Neural progenitor cell (in vitro differentiated cells): ENCODE measurements at regions not wholly inside any gene's neighbourhood (a gene's known extent, or its start where the extent isn't known, plus 50 kb on each side); places are given as distances from the start of the nearest gene placed in this dataset.

Source experiments
- DNase-seq: peaks from one replicate; pipeline ENCODE4 v3.0.0-alpha.2; 2016; ENCODE audit warnings: low spot score
- H2AFZ ChIP-seq: fragments of 200-600 bp; sonication (generic); replicated peaks from 2 replicates; pipeline ENCODE4 v1.6.1; 2016; ENCODE audit warnings: antibody characterized with exemption
- H3F3A ChIP-seq: fragments of 200-600 bp; sonication (generic); 2 replicates; pipeline ENCODE4 v1.6.1; 2016; ENCODE audit warnings: antibody characterized with exemption, low read depth
- H3K27ac ChIP-seq: fragments of 200-600 bp; sonication (generic); 2 replicates; pipeline ENCODE4 v1.5.1; 2016; ENCODE audit warnings: mild to moderate bottlenecking
- H3K27me3 ChIP-seq: fragments of 200-600 bp; sonication (generic); 2 replicates; pipeline ENCODE4 v1.6.1; 2016; ENCODE audit warnings: mild to moderate bottlenecking, moderate library complexity
- H3K36me3 ChIP-seq: fragments of 200-600 bp; sonication (generic); 2 replicates; pipeline ENCODE4 v1.5.1; 2016
- H3K4me1 ChIP-seq: fragments of 200-600 bp; sonication (generic); 2 replicates; pipeline ENCODE4 v1.6.1; 2016; ENCODE audit warnings: mixed run types
- H3K4me2 ChIP-seq: fragments of 200-600 bp; sonication (generic); 2 replicates; pipeline ENCODE4 v1.6.1; 2016
- H3K4me3 ChIP-seq: fragments of 200-600 bp; sonication (generic); 2 replicates; pipeline ENCODE4 v1.5.1; 2016
- H3K79me2 ChIP-seq: fragments of 200-600 bp; sonication (generic); 2 replicates; pipeline ENCODE4 v1.6.1; 2016; ENCODE audit warnings: low read depth
- H3K9ac ChIP-seq: fragments of 200-600 bp; sonication (generic); 2 replicates; pipeline ENCODE4 v1.6.1; 2016
- H3K9me3 ChIP-seq: fragments of 200-600 bp; sonication (generic); 2 replicates; pipeline ENCODE4 v1.5.1; 2016; ENCODE audit warnings: low read depth
- H4K20me1 ChIP-seq: fragments of 200-600 bp; sonication (generic); 2 replicates; pipeline ENCODE4 v1.6.1; 2016; ENCODE audit warnings: low read depth
- H3K27ac Mint-ChIP-seq: 3 replicates; pipeline ENCODE4 v1.8.0; 2021; ENCODE audit warnings: mixed read lengths
- H3K27me3 Mint-ChIP-seq: 2 replicates; pipeline ENCODE4 v1.8.0; 2022; ENCODE audit warnings: low read depth, mild to moderate bottlenecking, inconsistent platforms, moderate library complexity, mixed read lengths; ENCODE audit not compliant: insufficient read depth
- H3K36me3 Mint-ChIP-seq: 3 replicates; pipeline ENCODE4 v1.8.0; 2021; ENCODE audit warnings: mixed read lengths
- H3K4me1 Mint-ChIP-seq: 3 replicates; pipeline ENCODE4 v1.8.0; 2021; ENCODE audit warnings: mixed read lengths
- H3K4me3 Mint-ChIP-seq: 3 replicates; pipeline ENCODE4 v1.8.0; 2021; ENCODE audit warnings: mild to moderate bottlenecking, moderate library complexity, mixed read lengths
- H3K9me3 Mint-ChIP-seq: 3 replicates; pipeline ENCODE4 v1.8.0; 2020; ENCODE audit warnings: mixed read lengths
- EZH2 ChIP-seq: fragments of 200-600 bp; sonication (generic); IDR thresholded peaks from 2 replicates; pipeline ENCODE4 v1.6.1; 2017; ENCODE audit warnings: antibody characterized with exemption, mild to moderate bottlenecking, moderate library complexity
- EZH2phosphoT487 ChIP-seq: fragments of 200-600 bp; sonication (generic); IDR thresholded peaks from 2 replicates; pipeline ENCODE4 v1.6.1; 2017; ENCODE audit warnings: antibody characterized with exemption
- TF ChIP-seq, protein P1 (sequence below): fragments of 200-600 bp; sonication (generic); IDR thresholded peaks from 2 replicates; pipeline ENCODE4 v1.5.1; 2017; ENCODE audit warnings: antibody characterized with exemption, mild to moderate bottlenecking

- TF ChIP-seq EZH2 (no peak), EZH2phosphoT487 (no peak)
- TF ChIP-seq, protein P1, sequence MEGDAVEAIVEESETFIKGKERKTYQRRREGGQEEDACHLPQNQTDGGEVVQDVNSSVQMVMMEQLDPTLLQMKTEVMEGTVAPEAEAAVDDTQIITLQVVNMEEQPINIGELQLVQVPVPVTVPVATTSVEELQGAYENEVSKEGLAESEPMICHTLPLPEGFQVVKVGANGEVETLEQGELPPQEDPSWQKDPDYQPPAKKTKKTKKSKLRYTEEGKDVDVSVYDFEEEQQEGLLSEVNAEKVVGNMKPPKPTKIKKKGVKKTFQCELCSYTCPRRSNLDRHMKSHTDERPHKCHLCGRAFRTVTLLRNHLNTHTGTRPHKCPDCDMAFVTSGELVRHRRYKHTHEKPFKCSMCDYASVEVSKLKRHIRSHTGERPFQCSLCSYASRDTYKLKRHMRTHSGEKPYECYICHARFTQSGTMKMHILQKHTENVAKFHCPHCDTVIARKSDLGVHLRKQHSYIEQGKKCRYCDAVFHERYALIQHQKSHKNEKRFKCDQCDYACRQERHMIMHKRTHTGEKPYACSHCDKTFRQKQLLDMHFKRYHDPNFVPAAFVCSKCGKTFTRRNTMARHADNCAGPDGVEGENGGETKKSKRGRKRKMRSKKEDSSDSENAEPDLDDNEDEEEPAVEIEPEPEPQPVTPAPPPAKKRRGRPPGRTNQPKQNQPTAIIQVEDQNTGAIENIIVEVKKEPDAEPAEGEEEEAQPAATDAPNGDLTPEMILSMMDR: no peak
- no peak overlapping the region for H3K27ac Mint-ChIP-seq
- no peaks in the 10 kb centered on the region for H3K79me2 ChIP-seq
- no peaks in the 10 kb centered on the region for H3K4me1 Mint-ChIP-seq
- no peaks in the 10 kb centered on the region for H3K9me3 ChIP-seq
- no peaks in the 10 kb centered on the region for H3K36me3 Mint-ChIP-seq
- no peaks in the 10 kb centered on the region for H3K27me3 Mint-ChIP-seq
- H4K20me1 ChIP-seq: no peaks in the 10 kb centered on the region
- H3K9ac ChIP-seq: no peak overlapping the region
- no peak overlapping the region for H3K4me3 ChIP-seq
- H3K4me1 ChIP-seq: peaks cover 4% of the 10 kb centered on the region
- H3K27ac ChIP-seq: no peak overlapping the region
- H3K4me2 ChIP-seq: no peak overlapping the region
- H3K36me3 ChIP-seq: no peaks in the 10 kb centered on the region
- no peaks in the 10 kb centered on the region for H3K27me3 ChIP-seq
- no peak overlapping the region for H3K4me3 Mint-ChIP-seq
- H3F3A ChIP-seq: no peaks in the 10 kb centered on the region
- H3K9me3 Mint-ChIP-seq: no peaks in the 10 kb centered on the region
- DNase-seq: no peak
- H2AFZ ChIP-seq: no peak overlapping the region
These were observed 185.7 kb downstream of the KLF5 start for GRCh38 chr13:73244467-73244866.

DNA sequence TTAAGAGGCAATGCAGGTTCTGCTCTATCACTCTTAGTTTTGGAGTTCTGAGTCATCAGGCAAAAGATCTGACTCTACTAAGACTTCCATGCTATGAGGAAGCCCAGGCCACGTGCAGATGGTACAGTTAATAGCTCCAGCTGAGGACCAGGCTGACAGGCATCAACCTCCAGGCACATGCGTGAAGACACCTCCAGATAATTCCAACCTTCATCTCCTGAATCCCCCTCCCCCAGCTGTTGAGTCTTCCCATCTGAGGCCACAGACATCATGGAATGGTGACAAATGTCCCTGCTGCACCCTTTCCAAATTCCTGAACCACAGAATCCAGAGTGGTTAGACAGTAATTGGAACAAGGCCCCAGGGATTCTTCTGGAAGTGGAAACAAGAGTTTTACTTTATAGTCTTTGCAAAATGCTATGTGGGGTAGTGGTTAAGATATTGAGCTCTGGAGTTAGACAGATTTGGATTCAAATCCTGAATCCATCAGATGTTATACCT is 183.8 kb downstream of the KLF5 start:
- H3K4me3 Mint-ChIP-seq: no peak overlapping the region
- no peaks in the 10 kb centered on the region for H3K36me3 ChIP-seq
- no peak for TF ChIP-seq EZH2
- H3K4me2 ChIP-seq: no peak overlapping the region
- no peaks in the 10 kb centered on the region for H3K9me3 ChIP-seq
- no peaks in the 10 kb centered on the region for H3K9me3 Mint-ChIP-seq
- no peaks in the 10 kb centered on the region for H3K79me2 ChIP-seq
- no peaks in the 10 kb centered on the region for H3K27me3 Mint-ChIP-seq
- no peak overlapping the region for H3K9ac ChIP-seq
- no peak overlapping the region for H3K4me3 ChIP-seq
- H3K27ac ChIP-seq: no peak overlapping the region
- H3K27ac Mint-ChIP-seq: no peak overlapping the region
- H2AFZ ChIP-seq: no peak overlapping the region
- no peaks in the 10 kb centered on the region for H3F3A ChIP-seq
- no peaks in the 10 kb centered on the region for H3K4me1 Mint-ChIP-seq
- no peaks in the 10 kb centered on the region for H3K36me3 Mint-ChIP-seq
- DNase-seq: no peak
- no peaks in the 10 kb centered on the region for H3K4me1 ChIP-seq
- no peaks in the 10 kb centered on the region for H3K27me3 ChIP-seq
- H4K20me1 ChIP-seq: no peaks in the 10 kb centered on the region

- TF ChIP-seq EZH2: no peak
- TF ChIP-seq, protein P1: no peak
- no peak for TF ChIP-seq EZH2phosphoT487
- H4K20me1 ChIP-seq: no peaks in the 10 kb centered on the region
- no peaks in the 10 kb centered on the region for H3K27me3 Mint-ChIP-seq
- no peak overlapping the region for H3K4me3 ChIP-seq
- H3K4me3 Mint-ChIP-seq: no peak overlapping the region
- no peak overlapping the region for H3K4me2 ChIP-seq
- no peak overlapping the region for H3K27ac Mint-ChIP-seq
- no peaks in the 10 kb centered on the region for H3K36me3 Mint-ChIP-seq
- H3K4me1 ChIP-seq: no peaks in the 10 kb centered on the region
- no peaks in the 10 kb centered on the region for H3K27me3 ChIP-seq
- no peaks in the 10 kb centered on the region for H3K9me3 Mint-ChIP-seq
- no peak overlapping the region for H2AFZ ChIP-seq
- H3K27ac ChIP-seq: no peak overlapping the region
- no peak overlapping the region for H3K9ac ChIP-seq
- no peaks in the 10 kb centered on the region for H3F3A ChIP-seq
- no peaks in the 10 kb centered on the region for H3K79me2 ChIP-seq
- no peaks in the 10 kb centered on the region for H3K9me3 ChIP-seq
- no peaks in the 10 kb centered on the region for H3K4me1 Mint-ChIP-seq
- DNase-seq: no peak
- H3K36me3 ChIP-seq: no peaks in the 10 kb centered on the region
These were observed 181.4 kb downstream of the KLF5 start for GRCh38 chr13:73240193-73240592.

DNA sequence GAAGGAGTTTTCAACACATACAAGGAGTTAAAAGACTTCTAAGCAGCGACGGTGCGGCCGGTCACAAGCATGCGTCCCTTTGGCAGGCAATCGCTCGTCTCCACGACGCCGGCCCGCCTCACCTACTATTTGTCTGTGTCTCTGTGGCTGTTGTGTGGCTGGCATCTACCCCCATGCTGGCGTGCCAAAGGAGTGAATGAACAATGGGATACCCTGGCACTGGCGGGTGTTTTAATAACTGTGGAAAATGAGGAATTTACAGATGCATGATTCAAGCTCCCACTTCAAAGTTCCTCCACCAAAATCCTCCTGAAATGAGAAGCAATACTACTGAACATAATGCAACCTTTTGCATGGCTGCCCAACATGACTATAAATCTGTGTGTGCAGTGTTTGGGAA is 176.6 kb downstream of the KLF5 start:
- Mint-ChIP-seq H3K4me3 (no peak overlapping the region), H3K9me3 (no peaks in the 10 kb centered on the region), H3K27ac (no peak overlapping the region), H3K36me3 (no peaks in the 10 kb centered on the region), H3K4me1 (no peaks in the 10 kb centered on the region), H3K27me3 (no peaks in the 10 kb centered on the region)
- no peak for DNase-seq
- Histone ChIP-seq H3K4me1 (no peaks in the 10 kb centered on the region), H4K20me1 (no peaks in the 10 kb centered on the region), H3K36me3 (no peaks in the 10 kb centered on the region), H2AFZ (no peak overlapping the region), H3F3A (no peaks in the 10 kb centered on the region), H3K9me3 (no peaks in the 10 kb centered on the region), H3K79me2 (no peaks in the 10 kb centered on the region), H3K4me3 (no peak overlapping the region), H3K27me3 (no peaks in the 10 kb centered on the region), H3K9ac (no peak overlapping the region), H3K4me2 (no peak overlapping the region), H3K27ac (no peak overlapping the region)
- TF ChIP-seq EZH2: no peak
- TF ChIP-seq, protein P1: no peak
- no peak for TF ChIP-seq EZH2phosphoT487
